Keratinocyte (primary cell): ENCODE measurements at regions not wholly inside any gene's neighbourhood (a gene's known extent, or its start where the extent isn't known, plus 50 kb on each side); places are given as distances from the start of the nearest gene placed in this dataset.
"Not testable (repeated sequence)": the region's sequence is repeated elsewhere in the genome, so short reads cannot be mapped to it uniquely, and the experiment has no call there.

Experiments
- EZH2 ChIP-seq: IDR thresholded peaks from one replicate; pipeline ENCODE4 v1.6.1; 2012; ENCODE audit warnings: inconsistent platforms, mild to moderate bottlenecking, low read length, moderate library complexity
- TF ChIP-seq, protein P1 (sequence below), 3 experiments: IDR thresholded peaks in 1 of 3; conservative IDR thresholded peaks in 1 of 3; optimal IDR thresholded peaks in 1 of 3; 2 replicates in 2 of 3; 3 replicates in 1 of 3; pipeline versions ENCODE3 to v1.5.1; 2011; ENCODE audit warnings: low read length in 3 of 3, mild to moderate bottlenecking in 3 of 3, moderate library complexity in 2 of 3, control low read depth in 1 of 3, inconsistent platforms in 1 of 3; ENCODE audit not compliant: insufficient read depth in 2 of 3; ENCODE audit errors: extremely low read depth in 1 of 3

DNA sequence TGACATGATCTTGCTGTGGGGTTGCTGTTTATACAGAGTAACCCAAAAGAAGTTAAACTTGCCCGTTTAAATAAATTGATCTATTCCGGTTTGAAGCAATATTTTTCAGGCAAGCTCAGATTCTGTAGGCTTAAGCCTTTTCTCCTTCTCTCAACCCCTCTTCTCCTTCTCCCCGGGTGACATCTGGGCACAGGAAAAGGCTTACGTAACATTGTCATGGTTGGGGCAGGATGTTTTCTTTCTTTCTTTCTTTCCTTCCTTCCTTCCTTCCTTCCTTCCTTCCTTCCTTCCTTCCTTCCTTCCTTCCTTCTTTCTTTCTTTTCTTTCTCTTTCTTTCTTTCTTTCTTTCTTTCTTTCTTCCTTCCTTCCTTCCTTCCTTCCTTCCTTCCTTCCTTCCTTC is 315.5 kb upstream of the SPRED2 start:
- TF ChIP-seq, protein P1, sequence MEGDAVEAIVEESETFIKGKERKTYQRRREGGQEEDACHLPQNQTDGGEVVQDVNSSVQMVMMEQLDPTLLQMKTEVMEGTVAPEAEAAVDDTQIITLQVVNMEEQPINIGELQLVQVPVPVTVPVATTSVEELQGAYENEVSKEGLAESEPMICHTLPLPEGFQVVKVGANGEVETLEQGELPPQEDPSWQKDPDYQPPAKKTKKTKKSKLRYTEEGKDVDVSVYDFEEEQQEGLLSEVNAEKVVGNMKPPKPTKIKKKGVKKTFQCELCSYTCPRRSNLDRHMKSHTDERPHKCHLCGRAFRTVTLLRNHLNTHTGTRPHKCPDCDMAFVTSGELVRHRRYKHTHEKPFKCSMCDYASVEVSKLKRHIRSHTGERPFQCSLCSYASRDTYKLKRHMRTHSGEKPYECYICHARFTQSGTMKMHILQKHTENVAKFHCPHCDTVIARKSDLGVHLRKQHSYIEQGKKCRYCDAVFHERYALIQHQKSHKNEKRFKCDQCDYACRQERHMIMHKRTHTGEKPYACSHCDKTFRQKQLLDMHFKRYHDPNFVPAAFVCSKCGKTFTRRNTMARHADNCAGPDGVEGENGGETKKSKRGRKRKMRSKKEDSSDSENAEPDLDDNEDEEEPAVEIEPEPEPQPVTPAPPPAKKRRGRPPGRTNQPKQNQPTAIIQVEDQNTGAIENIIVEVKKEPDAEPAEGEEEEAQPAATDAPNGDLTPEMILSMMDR (optimal IDR thresholded peaks at IDR 0.05 in 1 of 3, IDR thresholded peaks at IDR 0.05 in 1 of 3, conservative IDR thresholded peaks at IDR 0.05 in 1 of 3; ENCODE audit: extremely low read depth in 1 of 3, insufficient read depth in 2 of 3, low read length in 3 of 3): not testable (repeated sequence)
- not testable (repeated sequence) for TF ChIP-seq EZH2
